HEK293T (cell line): ENCODE measurements at regions not wholly inside any gene's neighbourhood (a gene's known extent, or its start where the extent isn't known, plus 50 kb on each side); places are given as distances from the start of the nearest gene placed in this dataset.

Experiments
- CTCF ChIA-PET: fragments of 350-600 bp; formaldehyde crosslinking; extraction: SDS; loops from one replicate; lab custom pipeline; 2021; ENCODE audit warnings: antibody characterized with exemption, inconsistent platforms; lab: Yijun Ruan, JAX
- POLR2A ChIA-PET: fragments of 350-600 bp; formaldehyde crosslinking; extraction: SDS; loops from one replicate; lab custom pipeline; 2020; ENCODE audit warnings: antibody characterized with exemption, inconsistent platforms; lab: Yijun Ruan, JAX
- DNase-seq: peaks from one replicate; pipeline ENCODE4 v3.0.0; 2012; ENCODE audit warnings: mixed read lengths; ENCODE audit errors: extremely low spot score
- ARNT ChIP-seq: fragments of 450-650 bp; IDR thresholded peaks from 2 replicates; pipeline ENCODE4 v1.6.1; 2017; ENCODE audit warnings: mild to moderate bottlenecking
- BHLHE40 ChIP-seq: fragments of 450-650 bp; IDR thresholded peaks from 2 replicates; pipeline ENCODE4 v1.6.1; 2016; ENCODE audit warnings: mild to moderate bottlenecking, moderate library complexity, borderline replicate concordance
- CTBP1 ChIP-seq: fragments of 450-650 bp; IDR thresholded peaks from 2 replicates; pipeline ENCODE4 v1.6.1; 2016; ENCODE audit warnings: borderline replicate concordance
- ELF4 ChIP-seq: fragments of 450-650 bp; IDR thresholded peaks from 2 replicates; pipeline ENCODE4 v1.6.1; 2017; ENCODE audit warnings: antibody characterized with exemption
- FOXA1 ChIP-seq: fragments of 450-650 bp; IDR thresholded peaks from 2 replicates; pipeline ENCODE4 v1.6.1; 2016; ENCODE audit warnings: mild to moderate bottlenecking
- FOXK2 ChIP-seq: fragments of 450-650 bp; IDR thresholded peaks from 2 replicates; pipeline ENCODE4 v1.6.1; 2016; ENCODE audit warnings: mild to moderate bottlenecking
- FOXM1 ChIP-seq: fragments of 450-650 bp; IDR thresholded peaks from 2 replicates; pipeline ENCODE4 v1.6.1; 2017; ENCODE audit warnings: mild to moderate bottlenecking, borderline replicate concordance
- HDGF ChIP-seq: fragments of 450-650 bp; IDR thresholded peaks from 2 replicates; pipeline ENCODE4 v1.6.1; 2017; ENCODE audit warnings: antibody characterized with exemption, borderline replicate concordance
- L3MBTL2 ChIP-seq: fragments of 450-650 bp; conservative IDR thresholded peaks from 2 replicates; pipeline ENCODE4 v1.6.1; 2016; ENCODE audit warnings: mild to moderate bottlenecking
- LEF1 ChIP-seq: fragments of 450-650 bp; IDR thresholded peaks from 2 replicates; pipeline ENCODE4 v1.6.1; 2017; ENCODE audit warnings: mild to moderate bottlenecking, borderline replicate concordance
- NFRKB ChIP-seq: fragments of 450-650 bp; IDR thresholded peaks from 2 replicates; pipeline ENCODE4 v1.6.1; 2016; ENCODE audit warnings: mild to moderate bottlenecking, moderate library complexity
- SP1 ChIP-seq: fragments of 450-650 bp; IDR thresholded peaks from 2 replicates; pipeline ENCODE4 v1.6.1; 2017
- SUZ12 ChIP-seq: fragments of 450-650 bp; IDR thresholded peaks from 2 replicates; pipeline ENCODE4 v1.6.1; 2016; ENCODE audit warnings: mild to moderate bottlenecking
- TARDBP ChIP-seq: fragments of 450-650 bp; IDR thresholded peaks from 2 replicates; pipeline ENCODE4 v1.6.1; 2016
- ZNF384 ChIP-seq: fragments of 450-650 bp; IDR thresholded peaks from 2 replicates; pipeline ENCODE4 v1.6.1; 2016
- TF ChIP-seq, protein P1 (sequence below): fragments of 450-650 bp; IDR thresholded peaks from 2 replicates; pipeline ENCODE4 v1.6.1; 2016

DNA sequence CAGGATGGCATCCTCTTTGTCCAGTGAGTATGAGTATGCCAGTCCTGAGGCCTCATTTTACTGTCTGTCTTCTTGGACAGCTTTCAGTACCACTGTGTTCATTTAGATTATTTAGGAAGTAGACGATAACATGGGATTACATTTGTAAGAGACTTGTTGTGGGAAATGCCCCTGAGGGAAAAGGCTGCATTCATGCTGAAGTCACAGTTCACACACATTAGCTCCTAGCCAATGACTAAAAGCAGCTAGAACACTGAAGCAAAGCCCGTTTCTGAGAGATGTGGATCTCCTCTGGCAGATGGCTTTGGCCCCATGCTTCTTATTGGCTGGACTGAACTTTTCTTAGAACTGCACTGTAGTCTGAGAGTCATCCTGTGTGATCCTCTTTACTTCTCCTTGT is 242.4 kb downstream of the FAM76B start:
- DNase-seq: no peak
- ChIA-PET CTCF (no interaction called here), POLR2A (interaction anchor here (1.1 kb wide), 1 partner anchor 316 kb away, joined by 3 read pairs; the partner anchor contains the start of gene SESN3)
- TF ChIP-seq LEF1: no peak
- TF ChIP-seq FOXM1: no peak
- TF ChIP-seq SP1: no peak
- TF ChIP-seq NFRKB: no peak
- no peak for TF ChIP-seq ARNT
- TF ChIP-seq BHLHE40: no peak
- TF ChIP-seq CTBP1: no peak
- no peak for TF ChIP-seq FOXA1

DNA sequence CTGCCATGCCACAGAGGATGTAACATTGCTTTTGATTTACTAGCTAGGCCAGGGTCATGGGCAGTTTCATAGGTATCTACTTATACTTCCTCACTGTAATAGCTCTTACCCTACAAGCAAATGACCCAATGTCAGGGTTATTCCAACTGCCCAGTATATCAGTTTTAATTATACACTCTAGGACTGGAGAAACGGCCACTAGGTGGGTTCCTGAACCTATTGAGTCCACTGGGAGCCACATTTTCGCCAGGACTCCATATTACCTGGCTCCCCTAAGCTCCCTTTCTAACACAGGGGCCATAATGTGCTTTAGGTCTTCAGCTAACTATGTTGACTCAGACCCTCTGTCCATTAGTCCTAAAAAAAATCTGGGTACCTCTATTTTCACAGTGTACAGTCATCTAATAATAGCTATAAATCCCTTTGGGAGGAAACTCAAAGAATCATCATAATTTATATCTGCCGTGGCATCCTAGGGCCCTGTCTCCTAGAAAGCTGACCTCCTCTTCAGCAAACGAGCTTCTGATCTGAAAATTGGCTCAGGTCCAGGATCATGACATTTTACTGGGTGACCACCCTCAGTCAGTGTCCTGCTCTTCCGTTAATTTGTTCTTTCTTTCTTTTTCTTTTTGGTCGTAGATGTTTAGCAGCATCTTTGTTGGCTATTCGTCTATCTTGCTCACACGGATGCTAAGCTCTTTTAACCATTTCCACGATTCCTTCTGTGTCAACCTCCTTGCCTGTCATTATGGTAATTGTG is 244.3 kb downstream of the FAM76B start:
- CTCF ChIA-PET: interaction anchor here (1.0 kb wide), 1 partner anchor 22 kb away, joined by 4 read pairs; no protein-coding TSS in a partner anchor
- TF ChIP-seq TARDBP (no peak), L3MBTL2 (no peak), SP1 (no peak), SUZ12 (no peak), ZNF384 (no peak), NFRKB (no peak), FOXM1 (no peak), ARNT (no peak), FOXK2 (no peak), BHLHE40 (no peak)
- DNase-seq: no peak
- POLR2A ChIA-PET: no interaction called here

DNA sequence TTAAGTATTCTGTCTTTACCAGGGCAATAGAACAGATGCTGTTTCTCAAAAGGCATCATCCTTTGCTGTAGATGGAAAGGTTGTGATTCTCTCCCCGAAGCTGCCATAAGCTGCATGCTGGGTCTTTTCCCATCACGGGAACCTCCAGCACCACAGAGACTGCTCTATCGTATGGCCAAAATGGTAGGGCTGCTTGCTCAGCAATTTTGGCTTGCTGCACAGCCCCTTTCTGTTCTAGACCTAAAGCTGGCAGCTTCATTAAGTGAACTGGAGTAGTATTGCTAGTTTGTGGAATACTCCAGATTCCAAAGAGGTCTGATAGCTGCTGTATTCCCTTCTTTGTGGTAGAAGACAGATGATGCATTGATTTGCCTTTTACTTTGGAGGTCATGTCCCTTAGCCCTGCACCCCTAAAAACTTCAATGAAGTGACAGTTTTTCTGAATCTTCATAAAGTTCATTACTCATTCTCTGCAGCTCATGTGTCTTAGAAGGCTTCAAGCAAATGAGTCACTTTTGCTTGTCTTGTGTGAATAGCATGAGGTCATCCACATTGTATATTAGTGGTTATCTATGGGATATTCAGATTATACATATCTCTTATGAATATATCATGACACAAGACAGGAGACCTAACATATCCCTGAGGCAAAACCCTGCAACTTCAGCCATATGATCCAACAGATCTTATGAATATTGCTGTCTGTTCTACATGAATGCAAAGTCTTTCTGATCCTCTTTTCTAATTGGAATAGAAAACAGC is 245.3 kb downstream of the FAM76B start:
- TF ChIP-seq FOXA1 (no peak), ARNT (no peak), FOXM1 (no peak), NFRKB (no peak), SUZ12 (no peak), CTBP1 (no peak), TARDBP (no peak), HDGF (no peak)
- no peak for DNase-seq
- ChIA-PET CTCF (no interaction called here), POLR2A (no interaction called here)

DNA sequence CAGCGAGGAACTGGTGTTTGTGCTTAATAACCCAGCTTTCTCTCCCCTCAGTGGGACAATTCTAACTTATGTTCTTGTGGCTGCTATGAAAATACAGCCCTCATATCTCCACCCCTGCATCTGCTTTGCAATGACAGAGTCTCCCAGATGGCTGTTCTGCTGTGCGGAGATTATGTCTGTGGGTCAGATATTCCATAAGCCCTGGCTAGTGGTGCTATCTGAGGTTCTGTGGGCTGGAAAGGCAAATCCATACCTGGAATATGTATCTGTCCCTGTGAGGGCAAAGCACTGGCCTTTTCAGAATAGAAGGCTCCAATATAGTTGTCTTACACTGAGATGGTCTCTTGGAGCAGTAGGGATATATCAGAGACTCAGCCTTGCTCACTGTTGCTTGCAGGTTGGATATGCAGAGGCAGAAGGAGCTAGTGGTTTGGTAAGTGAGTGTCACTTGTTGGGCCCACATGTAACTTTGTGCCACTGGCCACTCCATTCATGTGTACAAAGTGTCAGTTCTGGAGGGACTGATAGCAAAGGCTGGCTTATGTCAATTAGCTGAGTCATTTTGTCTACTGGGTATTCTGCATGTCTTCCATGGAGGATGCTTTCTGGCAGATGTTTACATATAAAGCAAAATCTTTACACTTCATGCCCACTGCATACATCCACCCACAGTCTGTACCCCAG is 246.6 kb downstream of the FAM76B start:
- ChIA-PET CTCF (interaction anchor here (0.5 kb wide), 1 partner anchor 457 kb away, joined by 3 read pairs; no protein-coding TSS in a partner anchor), POLR2A (no interaction called here)
- TF ChIP-seq ZNF384 (no peak), SP1 (no peak), LEF1 (no peak), CTBP1 (no peak), HDGF (no peak), TARDBP (no peak), NFRKB (no peak), BHLHE40 (no peak), ARNT (no peak), FOXK2 (no peak), SUZ12 (no peak), FOXA1 (no peak), ELF4 (no peak), L3MBTL2 (no peak), FOXM1 (no peak)
- TF ChIP-seq, protein P1, sequence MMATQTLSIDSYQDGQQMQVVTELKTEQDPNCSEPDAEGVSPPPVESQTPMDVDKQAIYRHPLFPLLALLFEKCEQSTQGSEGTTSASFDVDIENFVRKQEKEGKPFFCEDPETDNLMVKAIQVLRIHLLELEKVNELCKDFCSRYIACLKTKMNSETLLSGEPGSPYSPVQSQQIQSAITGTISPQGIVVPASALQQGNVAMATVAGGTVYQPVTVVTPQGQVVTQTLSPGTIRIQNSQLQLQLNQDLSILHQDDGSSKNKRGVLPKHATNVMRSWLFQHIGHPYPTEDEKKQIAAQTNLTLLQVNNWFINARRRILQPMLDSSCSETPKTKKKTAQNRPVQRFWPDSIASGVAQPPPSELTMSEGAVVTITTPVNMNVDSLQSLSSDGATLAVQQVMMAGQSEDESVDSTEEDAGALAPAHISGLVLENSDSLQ: no peak

DNA sequence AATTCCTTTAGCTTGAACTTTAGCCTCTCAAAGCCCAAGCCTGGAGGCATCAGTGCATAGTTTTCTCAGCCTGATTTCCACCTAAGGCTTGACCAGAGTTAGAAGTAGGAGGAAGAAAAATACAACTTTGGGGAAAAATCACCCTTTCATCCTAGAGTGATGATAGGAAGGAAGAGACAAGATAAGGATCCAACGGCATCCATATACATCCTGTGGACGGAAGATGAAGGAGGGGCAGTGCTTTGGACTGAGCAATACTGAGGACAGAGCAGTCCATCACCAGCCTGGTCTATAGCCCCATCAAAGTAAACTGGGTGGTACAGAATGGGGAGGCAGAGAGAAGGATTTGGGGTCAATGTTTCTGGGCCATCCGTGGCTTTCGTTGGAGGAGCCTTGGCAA is 247.9 kb downstream of the FAM76B start:
- no peak for DNase-seq
- ChIA-PET POLR2A (no interaction called here), CTCF (no interaction called here)
- no peak for TF ChIP-seq SUZ12
- no peak for TF ChIP-seq CTBP1
- TF ChIP-seq, protein P1: no peak
- no peak for TF ChIP-seq ZNF384
- no peak for TF ChIP-seq LEF1
- no peak for TF ChIP-seq FOXA1
- no peak for TF ChIP-seq FOXM1
- no peak for TF ChIP-seq ELF4
- TF ChIP-seq FOXK2: no peak
- TF ChIP-seq NFRKB: no peak
- TF ChIP-seq ARNT: no peak
- TF ChIP-seq HDGF: no peak
- TF ChIP-seq BHLHE40: no peak
- TF ChIP-seq TARDBP: no peak
- no peak for TF ChIP-seq L3MBTL2
- TF ChIP-seq SP1: no peak

More for the DNA sequence above, 246.6 kb downstream of the FAM76B start:
- DNase-seq: no peak
